K562 (cell line): ENCODE measurements at regions not wholly inside any gene's neighbourhood (a gene's known extent, or its start where the extent isn't known, plus 50 kb on each side); places are given as distances from the start of the nearest gene placed in this dataset.

Experiments
- DNMT1 ChIP-seq: fragments of 450-650 bp; IDR thresholded peaks from 2 replicates; pipeline ENCODE4 v1.6.1; 2016; ENCODE audit warnings: antibody characterized with exemption, mild to moderate bottlenecking
- KDM2B ChIP-seq: fragments of 250-450 bp; sonication (Bioruptor Pico); IDR thresholded peaks from 2 replicates; pipeline ENCODE4 v1.8.0; 2021; ENCODE audit warnings: mild to moderate bottlenecking, moderate library complexity
- MAFK ChIP-seq: IDR thresholded peaks from 2 replicates; pipeline ENCODE4 v1.6.1; 2011; ENCODE audit warnings: low read length, improper control_type of control experiment
- TF ChIP-seq, protein P1 (sequence below): fragments of 450-650 bp; IDR thresholded peaks from 2 replicates; pipeline ENCODE4 v1.6.1; 2017; ENCODE audit warnings: antibody characterized with exemption, mild to moderate bottlenecking
- TF ChIP-seq, protein P2 (sequence below): fragments of 250-450 bp; sonication (Bioruptor Pico); IDR thresholded peaks from 2 replicates; pipeline ENCODE4 v1.5.0; 2021; ENCODE audit warnings: mild to moderate bottlenecking, moderate library complexity

DNA sequence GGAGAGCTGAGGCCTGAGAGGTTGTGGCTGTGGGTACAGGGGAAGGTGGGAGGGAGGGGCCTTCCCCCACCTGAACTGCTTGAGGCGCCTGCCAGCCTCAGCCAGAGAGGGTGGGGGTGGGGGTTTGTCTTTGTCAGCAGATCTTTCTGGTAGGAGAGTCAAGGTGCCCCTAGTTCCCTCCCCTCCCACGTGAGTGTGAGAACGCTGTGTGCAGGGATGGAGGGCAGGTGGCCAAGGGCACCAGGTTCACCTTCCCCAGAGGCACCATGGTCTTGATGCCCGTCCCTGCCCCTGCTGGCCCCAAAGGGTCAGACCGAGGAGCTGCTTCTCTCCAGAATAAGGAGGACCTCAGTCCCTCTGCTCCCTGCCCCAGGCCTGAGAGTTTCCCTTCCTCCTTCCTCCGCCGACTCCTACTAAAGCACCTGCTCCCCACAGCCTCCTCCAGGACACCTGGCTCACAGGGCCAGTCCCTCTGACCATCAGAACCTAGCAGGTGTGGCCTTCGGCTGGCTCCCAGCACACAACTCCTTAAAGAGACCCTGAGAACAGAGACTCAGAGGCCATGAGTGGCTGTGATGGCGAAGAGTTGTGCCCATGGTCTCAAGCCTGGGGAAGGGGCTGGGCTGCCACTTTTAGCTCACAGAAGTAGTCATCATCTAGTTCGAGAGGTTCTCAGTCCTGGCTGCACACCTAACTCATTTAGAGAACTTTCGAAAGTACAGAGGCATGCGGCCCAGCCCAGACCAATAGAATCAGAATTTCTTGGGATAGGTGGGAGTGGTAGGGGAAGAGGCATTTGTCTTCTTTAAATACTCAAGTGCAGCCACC, 113.2 kb upstream of the LHX1 start (continued):
- TF ChIP-seq, protein P1, sequence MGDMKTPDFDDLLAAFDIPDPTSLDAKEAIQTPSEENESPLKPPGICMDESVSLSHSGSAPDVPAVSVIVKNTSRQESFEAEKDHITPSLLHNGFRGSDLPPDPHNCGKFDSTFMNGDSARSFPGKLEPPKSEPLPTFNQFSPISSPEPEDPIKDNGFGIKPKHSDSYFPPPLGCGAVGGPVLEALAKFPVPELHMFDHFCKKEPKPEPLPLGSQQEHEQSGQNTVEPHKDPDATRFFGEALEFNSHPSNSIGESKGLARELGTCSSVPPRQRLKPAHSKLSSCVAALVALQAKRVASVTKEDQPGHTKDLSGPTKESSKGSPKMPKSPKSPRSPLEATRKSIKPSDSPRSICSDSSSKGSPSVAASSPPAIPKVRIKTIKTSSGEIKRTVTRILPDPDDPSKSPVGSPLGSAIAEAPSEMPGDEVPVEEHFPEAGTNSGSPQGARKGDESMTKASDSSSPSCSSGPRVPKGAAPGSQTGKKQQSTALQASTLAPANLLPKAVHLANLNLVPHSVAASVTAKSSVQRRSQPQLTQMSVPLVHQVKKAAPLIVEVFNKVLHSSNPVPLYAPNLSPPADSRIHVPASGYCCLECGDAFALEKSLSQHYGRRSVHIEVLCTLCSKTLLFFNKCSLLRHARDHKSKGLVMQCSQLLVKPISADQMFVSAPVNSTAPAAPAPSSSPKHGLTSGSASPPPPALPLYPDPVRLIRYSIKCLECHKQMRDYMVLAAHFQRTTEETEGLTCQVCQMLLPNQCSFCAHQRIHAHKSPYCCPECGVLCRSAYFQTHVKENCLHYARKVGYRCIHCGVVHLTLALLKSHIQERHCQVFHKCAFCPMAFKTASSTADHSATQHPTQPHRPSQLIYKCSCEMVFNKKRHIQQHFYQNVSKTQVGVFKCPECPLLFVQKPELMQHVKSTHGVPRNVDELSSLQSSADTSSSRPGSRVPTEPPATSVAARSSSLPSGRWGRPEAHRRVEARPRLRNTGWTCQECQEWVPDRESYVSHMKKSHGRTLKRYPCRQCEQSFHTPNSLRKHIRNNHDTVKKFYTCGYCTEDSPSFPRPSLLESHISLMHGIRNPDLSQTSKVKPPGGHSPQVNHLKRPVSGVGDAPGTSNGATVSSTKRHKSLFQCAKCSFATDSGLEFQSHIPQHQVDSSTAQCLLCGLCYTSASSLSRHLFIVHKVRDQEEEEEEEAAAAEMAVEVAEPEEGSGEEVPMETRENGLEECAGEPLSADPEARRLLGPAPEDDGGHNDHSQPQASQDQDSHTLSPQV = no peak
- no peak for TF ChIP-seq MAFK
- TF ChIP-seq DNMT1 = no peak
- TF ChIP-seq, protein P2, sequence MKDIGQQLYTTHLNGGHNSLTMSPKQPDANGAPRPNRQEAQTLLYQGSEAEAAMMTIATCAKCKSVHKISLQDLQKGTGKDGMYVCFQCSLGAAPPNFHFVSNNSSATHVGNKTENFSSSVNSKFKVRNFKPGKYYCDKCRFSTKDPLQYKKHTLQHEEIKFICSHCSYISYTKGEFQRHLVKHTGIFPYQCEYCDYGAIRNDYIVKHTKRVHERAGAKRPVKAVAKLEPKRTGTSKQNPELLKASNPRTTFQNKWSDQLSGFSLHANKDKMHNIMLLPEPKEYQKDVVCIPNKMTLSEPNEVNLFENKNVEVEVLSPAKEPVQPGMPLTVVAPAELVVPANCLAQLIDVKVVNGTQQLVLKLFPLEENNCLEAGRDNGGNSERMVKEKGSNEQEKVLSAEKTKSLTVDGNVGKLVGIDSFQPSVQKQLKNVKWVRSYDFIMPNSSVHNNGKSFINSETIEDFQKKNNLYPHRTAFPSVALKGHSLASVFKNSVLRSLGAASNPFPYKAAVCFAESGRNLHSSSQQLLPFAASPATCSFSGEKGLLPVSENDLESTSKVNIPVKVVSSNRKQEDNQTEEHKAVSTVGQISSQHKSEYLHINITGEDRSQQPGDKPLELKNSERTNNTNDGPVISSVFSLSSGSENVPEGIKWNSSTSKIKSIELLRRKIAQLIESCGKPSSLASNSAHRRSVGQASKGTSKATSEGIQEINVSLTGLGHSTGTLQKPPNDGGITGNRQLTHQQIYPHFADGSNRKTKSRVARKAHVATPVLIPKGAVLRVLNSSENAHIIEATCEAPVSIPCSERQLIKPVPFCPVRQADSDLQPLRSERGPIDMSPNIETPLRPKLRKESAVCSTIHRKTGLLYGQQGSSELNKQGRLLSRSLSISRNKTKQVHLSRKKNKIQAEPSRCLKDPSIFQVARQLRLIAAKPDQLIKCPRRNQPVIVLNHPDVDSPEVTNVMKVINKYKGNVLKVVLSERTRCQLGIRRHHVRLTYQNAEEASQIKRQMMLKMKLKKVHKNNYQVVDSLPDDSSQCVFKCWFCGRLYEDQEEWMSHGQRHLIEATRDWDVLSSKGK = no peak
- no peak for TF ChIP-seq KDM2B (CRISPR knock-in tag)
